ENCODE measurements at regions not wholly inside any gene's neighbourhood (a gene's known extent, or its start where the extent isn't known, plus 50 kb on each side); places are given as distances from the start of the nearest gene placed in this dataset.

GRCh38 chr20:63115651-63116411 lies 100.1 kb downstream of the YTHDF1 start:
- no peak for DNase-seq

- DNase-seq, result no peak
These were observed 101.1 kb downstream of the YTHDF1 start for GRCh38 chr20:63114693-63115311.

GRCh38 chr20:63114006-63114692 lies 101.8 kb downstream of the YTHDF1 start:
- no peak for DNase-seq

GRCh38 chr20:63112491-63113219 lies 103.3 kb downstream of the YTHDF1 start:
- DNase-seq, result no peak

GRCh38 chr20:63108247-63108646 lies 101.5 kb upstream of the BHLHE23 start:
- no peak for DNase-seq

- no peak for DNase-seq
These were observed 100.9 kb upstream of the BHLHE23 start for GRCh38 chr20:63107449-63108200.

- DNase-seq, result no peak
These were observed 100.1 kb upstream of the BHLHE23 start for GRCh38 chr20:63106765-63107448.

- no peak for DNase-seq
These were observed 99.5 kb upstream of the BHLHE23 start for GRCh38 chr20:63106108-63106764.

GRCh38 chr20:63105211-63106107 lies 98.7 kb upstream of the BHLHE23 start:
- DNase-seq, result no peak

GRCh38 chr20:63104312-63105181 lies 97.8 kb upstream of the BHLHE23 start:
- no peak for DNase-seq

GRCh38 chr20:63103402-63104311 lies 96.9 kb upstream of the BHLHE23 start:
- DNase-seq, result no peak

GRCh38 chr20:63102721-63103375 lies 96.1 kb upstream of the BHLHE23 start:
- DNase-seq, result peak; percentile 58

GRCh38 chr20:63101781-63102720 lies 95.3 kb upstream of the BHLHE23 start:
- DNase-seq, result peak; percentile 41

GRCh38 chr20:63100926-63101699 lies 94.3 kb upstream of the BHLHE23 start:
- DNase-seq, result no peak

GRCh38 chr20:63100174-63100925 lies 93.6 kb upstream of the BHLHE23 start:
- no peak for DNase-seq

Measured in activated gamma-delta T cell treated with Interleukin-2 at 50 U/mL for 16 hours (primary cell).